ENCODE measurements at regions not wholly inside any gene's neighbourhood (a gene's known extent, or its start where the extent isn't known, plus 50 kb on each side); places are given as distances from the start of the nearest gene placed in this dataset.

DNA sequence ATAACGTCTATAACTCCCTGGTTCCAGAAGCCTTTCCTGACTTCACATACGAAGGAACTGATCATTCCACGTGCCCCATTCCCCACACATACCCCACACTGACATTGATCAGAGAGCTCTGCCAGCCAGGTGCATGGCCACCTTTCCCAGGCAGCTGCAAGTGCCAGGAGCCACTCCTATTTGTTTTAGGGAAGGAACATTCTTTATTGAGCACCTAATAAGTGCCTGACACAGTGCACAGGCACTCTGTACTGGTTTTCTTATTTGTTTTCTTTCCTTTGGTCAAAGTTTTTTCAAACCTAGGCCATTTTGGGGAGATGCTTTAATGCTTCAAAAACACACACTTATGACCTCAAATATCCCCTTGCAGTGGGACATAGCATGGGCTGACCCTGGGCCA, 50.0 kb downstream of the PITPNM2 start:
- DNase-seq, result no peak

GRCh38 chr12:123100450-123100849, 50.4 kb downstream of the PITPNM2 start:
- DNase-seq, result no peak

GRCh38 chr12:123099560-123100192, 51.2 kb downstream of the PITPNM2 start:
- peak; percentile 67 for DNase-seq

GRCh38 chr12:123098780-123099179, 52.1 kb downstream of the PITPNM2 start:
- DNase-seq, result no peak

DNA sequence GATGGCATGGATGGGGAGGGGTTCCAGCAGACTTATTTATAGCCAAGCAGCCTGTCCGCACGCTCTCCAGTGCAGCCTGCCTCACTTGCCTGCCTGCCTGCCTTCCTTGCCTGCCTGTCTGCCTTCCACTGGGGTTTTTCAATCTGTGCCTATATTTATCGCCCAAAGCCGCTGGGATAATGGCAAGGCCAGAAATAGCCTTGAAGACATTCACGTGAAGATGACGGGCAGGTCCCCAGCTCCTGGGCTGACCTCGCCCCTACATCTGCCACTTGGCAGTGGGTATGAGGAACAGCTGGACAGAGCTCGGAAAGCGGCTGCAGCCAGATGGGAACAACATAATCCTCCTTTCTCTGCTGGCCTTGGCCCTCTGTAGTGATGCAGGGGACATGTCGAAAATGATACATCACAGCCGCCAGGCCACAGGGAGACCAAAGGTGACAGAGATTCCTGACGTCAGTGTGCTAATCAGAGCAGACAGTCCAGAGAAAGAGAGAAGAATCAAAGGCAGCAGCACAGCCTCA, 53.3 kb downstream of the PITPNM2 start:
- no peak for DNase-seq

GRCh38 chr12:123096741-123097140, 54.1 kb downstream of the PITPNM2 start:
- DNase-seq, result no peak

GRCh38 chr12:123096182-123096581, 54.7 kb downstream of the PITPNM2 start:
- no peak for DNase-seq

- DNase-seq, result no peak
These were observed 55.6 kb downstream of the PITPNM2 start for GRCh38 chr12:123095078-123095881.

DNA sequence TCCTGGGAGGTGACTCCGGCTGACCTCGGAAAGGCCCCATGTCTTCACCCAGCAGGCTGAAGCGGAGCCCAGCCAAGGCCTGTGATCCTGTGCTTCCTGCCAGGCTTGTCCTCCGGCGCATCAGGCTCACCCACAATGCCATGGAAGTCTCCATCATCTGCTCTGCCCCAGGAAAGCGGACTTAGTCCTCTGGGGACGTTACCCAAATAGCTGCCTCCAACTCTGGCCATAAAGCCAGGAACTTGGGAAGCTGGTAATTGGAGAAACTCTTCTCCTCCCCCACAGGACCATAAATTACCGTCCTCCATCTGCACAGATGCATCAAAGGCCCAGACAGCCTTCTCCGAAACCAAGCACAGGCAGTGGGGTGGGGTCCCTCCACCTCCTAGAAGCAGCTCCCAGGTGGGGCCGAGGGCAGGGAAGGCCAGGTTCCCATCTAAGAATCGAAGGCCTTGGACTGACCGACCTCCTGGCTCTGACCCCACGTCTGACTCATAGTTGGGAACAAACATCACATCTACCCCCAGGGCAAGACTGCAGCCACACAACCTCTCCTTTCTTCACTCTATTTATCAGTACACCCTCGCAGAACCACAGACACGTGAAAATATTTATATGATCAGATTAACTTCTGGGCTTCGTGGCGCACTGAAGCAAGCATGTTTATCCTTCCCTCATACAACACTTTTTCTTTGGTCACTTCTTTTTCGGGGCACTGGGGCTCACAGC, 56.4 kb downstream of the PITPNM2 start:
- DNase-seq, result no peak

- DNase-seq, result no peak
These were observed 58.0 kb downstream of the PITPNM2 start for GRCh38 chr12:123092866-123093265.

DNA sequence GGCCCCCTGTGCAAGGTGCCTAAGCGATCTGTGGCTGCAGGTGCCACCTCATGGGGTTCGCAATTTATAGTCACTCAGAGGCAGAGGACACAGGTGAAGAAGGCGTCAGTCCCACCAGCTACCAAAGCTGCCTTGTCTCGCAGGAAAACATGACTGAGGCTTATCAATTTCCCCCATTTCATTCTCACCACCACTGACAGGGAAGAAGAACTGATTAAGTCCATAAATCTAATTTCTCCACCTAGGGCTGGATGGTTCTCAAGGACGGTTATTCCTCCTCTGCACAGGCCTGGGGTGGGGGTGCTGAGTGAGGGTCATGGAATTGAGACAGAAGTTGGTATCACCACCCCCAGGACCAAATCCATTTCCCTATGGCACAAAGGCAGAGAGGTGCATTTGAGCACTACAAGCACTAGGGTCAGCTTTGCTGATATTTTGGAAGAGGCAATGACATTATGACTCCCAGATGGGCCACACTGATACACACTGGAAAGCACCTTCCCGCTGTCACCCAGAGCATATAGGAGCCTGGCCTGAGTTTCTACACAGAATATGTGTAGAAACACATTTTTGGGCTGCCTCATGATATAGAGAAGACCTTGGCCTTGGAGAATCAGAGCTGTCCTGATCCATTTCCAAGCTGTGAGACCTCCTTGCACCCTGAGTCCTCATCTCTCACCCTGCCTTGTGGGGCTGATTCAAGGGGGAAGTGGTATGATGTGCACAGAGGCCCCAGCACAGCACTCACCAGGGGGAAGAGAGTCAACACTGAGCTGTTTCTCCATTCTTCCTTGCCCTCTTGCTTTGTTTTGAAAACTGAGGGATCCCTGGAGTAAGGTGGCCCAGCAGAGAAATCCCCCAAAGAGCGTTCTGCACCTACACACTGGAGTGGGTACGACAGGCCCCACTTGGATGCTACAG, 59.4 kb downstream of the PITPNM2 start:
- DNase-seq, result no peak

GRCh38 chr12:123089631-123090353, 61.1 kb downstream of the PITPNM2 start:
- no peak for DNase-seq

DNA sequence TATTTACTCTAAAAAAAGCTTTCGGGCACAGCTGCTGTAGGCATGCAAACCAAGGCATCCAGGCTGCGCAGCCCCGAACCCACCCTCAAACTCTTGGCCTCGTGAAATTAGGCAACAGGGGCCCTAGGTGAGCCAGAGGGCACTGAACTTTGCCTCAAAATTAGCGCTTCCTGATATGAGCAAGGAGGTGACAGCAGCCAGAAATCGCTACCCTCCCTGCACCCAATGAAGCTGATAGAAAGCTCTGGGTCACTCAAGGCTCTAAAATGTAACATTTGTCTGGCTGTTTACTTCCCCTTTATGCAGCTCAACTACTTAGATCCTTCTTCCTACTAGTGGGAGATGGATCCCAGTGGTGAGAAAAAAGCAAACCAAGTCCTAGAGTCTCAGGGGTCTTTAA, 61.8 kb downstream of the PITPNM2 start:
- DNase-seq, result no peak

DNA sequence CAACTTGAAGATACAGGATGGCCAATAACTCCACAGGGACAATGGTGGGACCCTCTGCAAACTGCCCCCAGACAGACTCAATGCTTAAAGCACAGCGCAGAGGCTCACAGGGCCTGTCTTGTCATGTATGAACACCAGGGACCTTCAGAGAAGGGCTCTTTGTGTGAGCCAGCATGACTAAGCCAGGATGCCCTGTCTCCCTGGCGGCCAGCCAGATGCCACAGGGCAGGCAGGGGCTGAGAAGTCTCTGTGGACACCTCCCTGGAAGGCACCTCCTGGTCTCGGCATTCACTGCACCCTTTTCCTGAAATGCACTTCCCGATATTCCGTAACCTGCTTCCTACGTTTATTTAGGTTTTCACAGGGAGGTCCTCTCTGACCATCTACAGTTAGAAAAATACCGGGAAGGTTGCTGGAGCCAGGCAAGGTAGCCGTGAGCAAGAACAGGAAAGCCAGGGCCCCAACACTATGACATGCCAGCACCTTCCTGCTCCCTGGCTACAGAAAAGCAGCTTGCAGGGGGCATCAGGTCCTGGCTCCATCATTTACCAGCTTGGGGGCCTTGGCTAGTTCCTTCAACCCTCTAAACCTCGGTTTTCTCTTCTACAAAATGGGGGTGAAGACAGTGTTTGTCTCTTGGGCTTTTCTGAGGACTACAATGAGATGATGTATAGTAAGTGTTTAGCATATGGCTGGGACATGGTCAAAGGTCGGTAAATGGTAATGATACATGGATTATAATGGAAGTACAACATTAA, 65.0 kb downstream of the PITPNM2 start:
- peak; percentile 38 for DNase-seq

- no peak for DNase-seq
These were observed 65.8 kb downstream of the PITPNM2 start for GRCh38 chr12:123085066-123085465.

GRCh38 chr12:123083661-123084571, 67.0 kb downstream of the PITPNM2 start:
- no peak for DNase-seq

- no peak for DNase-seq
These were observed 70.3 kb downstream of the PITPNM2 start for GRCh38 chr12:123080634-123081033.

DNA sequence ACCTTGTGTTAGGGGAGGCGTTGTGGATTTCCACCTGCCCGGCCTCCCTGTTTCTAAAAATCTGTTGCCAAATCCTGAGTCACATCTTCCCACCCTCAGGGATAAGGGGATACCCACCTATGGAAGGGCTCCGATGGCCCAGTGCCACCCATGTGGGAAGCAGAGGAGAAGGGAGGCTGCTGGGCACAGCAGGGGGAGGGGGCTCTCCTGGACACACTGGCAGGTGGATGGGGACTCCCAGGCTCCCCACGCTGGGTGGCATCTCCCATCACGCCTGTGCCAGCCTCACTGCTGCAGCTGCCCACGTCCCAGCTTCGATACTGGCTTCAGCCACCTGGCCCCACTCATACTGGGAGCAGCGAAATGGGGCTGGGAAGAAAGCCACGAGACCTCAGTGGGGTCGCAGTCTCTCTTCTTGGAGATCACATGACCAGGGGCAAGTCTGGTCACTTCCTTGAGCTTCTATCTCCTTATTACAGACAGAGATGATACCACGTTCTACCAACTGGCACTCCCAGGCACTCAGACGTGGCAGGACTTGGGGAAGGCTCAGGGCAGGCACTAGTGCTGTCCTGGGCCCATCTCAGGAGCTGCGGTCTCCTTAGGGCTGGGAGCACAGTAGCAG, 72.2 kb downstream of the PITPNM2 start:
- DNase-seq, result no peak

- no peak for DNase-seq
These were observed 72.8 kb downstream of the PITPNM2 start for GRCh38 chr12:123078120-123078465.
